Loucy (cell line): ENCODE measurements at regions not wholly inside any gene's neighbourhood (a gene's known extent, or its start where the extent isn't known, plus 50 kb on each side); places are given as distances from the start of the nearest gene placed in this dataset.

ENCODE experiments used
- H2AFZ ChIP-seq: fragments of 200-600 bp; sonication (generic); 2 replicates; pipeline ENCODE4 v1.6.0; 2016; ENCODE audit warnings: antibody characterized with exemption, mild to moderate bottlenecking, low read length, moderate library complexity
- H3F3A ChIP-seq: fragments of 200-600 bp; 2 replicates; pipeline ENCODE4 v1.6.0; 2016; ENCODE audit warnings: antibody characterized with exemption, low read depth, mild to moderate bottlenecking
- H3K27me3 ChIP-seq: fragments of 200-600 bp; sonication (generic); 2 replicates; pipeline ENCODE4 v1.6.1; 2014; ENCODE audit warnings: low read length, mild to moderate bottlenecking; ENCODE audit not compliant: insufficient read depth, poor library complexity, severe bottlenecking
- H3K36me3 ChIP-seq: fragments of 200-600 bp; sonication (generic); 2 replicates; pipeline ENCODE4 v1.6.1; 2016; ENCODE audit warnings: low read length; ENCODE audit not compliant: insufficient read depth
- H3K4me1 ChIP-seq: fragments of 200-600 bp; sonication (generic); 2 replicates; pipeline ENCODE4 v1.5.1; 2014; ENCODE audit warnings: low read length, mild to moderate bottlenecking; ENCODE audit not compliant: insufficient read depth, poor library complexity, severe bottlenecking
- H3K4me2 ChIP-seq: fragments of 200-600 bp; sonication (generic); 2 replicates; pipeline ENCODE4 v1.6.0; 2014; ENCODE audit warnings: antibody characterized with exemption, low read length, low read depth, mild to moderate bottlenecking; ENCODE audit not compliant: poor library complexity, severe bottlenecking
- H3K4me3 ChIP-seq: fragments of 200-600 bp; sonication (generic); 2 replicates; pipeline ENCODE4 v1.5.1; 2014; ENCODE audit warnings: low read length, mild to moderate bottlenecking, mixed read lengths; ENCODE audit not compliant: poor library complexity, severe bottlenecking
- H3K79me2 ChIP-seq: fragments of 200-600 bp; sonication (generic); 2 replicates; pipeline ENCODE4 v1.6.1; 2014; ENCODE audit warnings: low read length; ENCODE audit not compliant: insufficient read depth
- H3K9ac ChIP-seq: fragments of 200-600 bp; sonication (generic); 2 replicates; pipeline ENCODE4 v1.6.0; 2014; ENCODE audit warnings: mild to moderate bottlenecking, low read depth, low read length, moderate library complexity; ENCODE audit not compliant: poor library complexity, severe bottlenecking
- H3K9me2 ChIP-seq: fragments of 200-600 bp; sonication (generic); replicated peaks from 2 replicates; pipeline ENCODE4 v1.6.1; 2016; ENCODE audit warnings: low read depth, low read length, mixed read lengths
- H3K9me3 ChIP-seq: fragments of 200-600 bp; sonication (generic); 2 replicates; pipeline ENCODE4 v1.6.1; 2014; ENCODE audit warnings: mild to moderate bottlenecking, antibody characterized with exemption, low read length, low read depth; ENCODE audit not compliant: insufficient read depth
- H4K20me1 ChIP-seq: fragments of 200-600 bp; sonication (generic); 2 replicates; pipeline ENCODE4 v1.6.0; 2014; ENCODE audit warnings: antibody characterized with exemption, low read length, mild to moderate bottlenecking; ENCODE audit not compliant: insufficient read depth, poor library complexity, severe bottlenecking
- CTCF ChIP-seq: fragments of 200-600 bp; sonication (generic); conservative IDR thresholded peaks from 2 replicates; pipeline ENCODE4 v1.5.1; 2014; ENCODE audit warnings: mild to moderate bottlenecking, antibody characterized with exemption, low read length
- EZH2phosphoT487 ChIP-seq: fragments of 200-600 bp; IDR thresholded peaks from 2 replicates; pipeline ENCODE4 v1.6.1; 2018; ENCODE audit warnings: antibody characterized with exemption, mild to moderate bottlenecking, moderate library complexity, borderline replicate concordance

- H3K36me3 ChIP-seq, result no peaks in the 10 kb centered on the region
- TF ChIP-seq EZH2phosphoT487, result no peak
- no peak for TF ChIP-seq CTCF
- no peak overlapping the region for H3K4me2 ChIP-seq
- no peak overlapping the region for H2AFZ ChIP-seq
- H3K27me3 ChIP-seq, result no peaks in the 10 kb centered on the region
- no peaks in the 10 kb centered on the region for H3K4me1 ChIP-seq
- no peaks in the 10 kb centered on the region for H3K79me2 ChIP-seq
- H3F3A ChIP-seq, result no peaks in the 10 kb centered on the region
- no peaks in the 10 kb centered on the region for H3K9me2 ChIP-seq
- no peak overlapping the region for H3K9ac ChIP-seq
- no peak overlapping the region for H3K4me3 ChIP-seq
- no peaks in the 10 kb centered on the region for H3K9me3 ChIP-seq
- no peaks in the 10 kb centered on the region for H4K20me1 ChIP-seq
Observed at GRCh38 chr2:147772781-147773180, 72.0 kb upstream of the ACVR2A start.

GRCh38 chr2:147763861-147764260 is 81.0 kb upstream of the ACVR2A start:
- no peaks in the 10 kb centered on the region for H3K4me1 ChIP-seq
- no peak overlapping the region for H3K9ac ChIP-seq
- H3K4me3 ChIP-seq, result no peak overlapping the region
- no peaks in the 10 kb centered on the region for H3K9me2 ChIP-seq
- H4K20me1 ChIP-seq, result no peaks in the 10 kb centered on the region
- no peak for TF ChIP-seq EZH2phosphoT487
- no peaks in the 10 kb centered on the region for H3K36me3 ChIP-seq
- H3K79me2 ChIP-seq, result no peaks in the 10 kb centered on the region
- no peak overlapping the region for H3K4me2 ChIP-seq
- no peaks in the 10 kb centered on the region for H3K9me3 ChIP-seq
- no peaks in the 10 kb centered on the region for H3K27me3 ChIP-seq
- H2AFZ ChIP-seq, result no peak overlapping the region
- no peaks in the 10 kb centered on the region for H3F3A ChIP-seq

GRCh38 chr2:147760984-147761383 is 83.8 kb upstream of the ACVR2A start:
- H3K4me3 ChIP-seq, result no peak overlapping the region
- no peak overlapping the region for H2AFZ ChIP-seq
- no peaks in the 10 kb centered on the region for H3K36me3 ChIP-seq
- H4K20me1 ChIP-seq, result no peaks in the 10 kb centered on the region
- H3K79me2 ChIP-seq, result no peaks in the 10 kb centered on the region
- H3K9me3 ChIP-seq, result no peaks in the 10 kb centered on the region
- TF ChIP-seq CTCF (no peak), EZH2phosphoT487 (no peak)
- no peaks in the 10 kb centered on the region for H3K4me1 ChIP-seq
- H3K9ac ChIP-seq, result no peak overlapping the region
- no peak overlapping the region for H3K4me2 ChIP-seq
- H3K27me3 ChIP-seq, result no peaks in the 10 kb centered on the region
- H3F3A ChIP-seq, result no peaks in the 10 kb centered on the region
- H3K9me2 ChIP-seq, result no peaks in the 10 kb centered on the region

- H3F3A ChIP-seq, result no peaks in the 10 kb centered on the region
- H3K9me3 ChIP-seq, result no peaks in the 10 kb centered on the region
- H2AFZ ChIP-seq, result no peak overlapping the region
- H3K27me3 ChIP-seq, result no peaks in the 10 kb centered on the region
- H3K4me2 ChIP-seq, result no peak overlapping the region
- H3K4me1 ChIP-seq, result no peaks in the 10 kb centered on the region
- H3K4me3 ChIP-seq, result no peak overlapping the region
- no peaks in the 10 kb centered on the region for H3K36me3 ChIP-seq
- H4K20me1 ChIP-seq, result no peaks in the 10 kb centered on the region
- TF ChIP-seq EZH2phosphoT487 (no peak), CTCF (no peak)
- H3K9ac ChIP-seq, result no peak overlapping the region
- H3K9me2 ChIP-seq, result no peaks in the 10 kb centered on the region
- no peaks in the 10 kb centered on the region for H3K79me2 ChIP-seq
Observed at GRCh38 chr2:147759536-147759935, 85.3 kb upstream of the ACVR2A start.
